CD8-positive, alpha-beta memory T cell (primary cell): ENCODE measurements at regions not wholly inside any gene's neighbourhood (a gene's known extent, or its start where the extent isn't known, plus 50 kb on each side); places are given as distances from the start of the nearest gene placed in this dataset.

ENCODE experiments used
- CTCF ChIA-PET: fragments of 350-600 bp; sonication (Branson Sonifier 250); formaldehyde crosslinking; loops from one replicate; lab custom pipeline; 2021; ENCODE audit warnings: antibody characterized with exemption; lab: Charles Lee
- POLR2A ChIA-PET: fragments of 350-600 bp; sonication (Branson Sonifier 250); formaldehyde crosslinking; loops from one replicate; lab custom pipeline; 2021; ENCODE audit warnings: antibody characterized with exemption; lab: Charles Lee
- DNase-seq, 5 donors: peaks; one replicate each; pipeline versions ENCODE4 v3.0.0 to v3.0.0-alpha.2; 2020 to 2022; ENCODE audit warnings: mixed read lengths in 1 of 5
- H3K27ac ChIP-seq: one replicate; pipeline ENCODE4 v1.7.0; 2013; ENCODE audit warnings: low read depth, mild to moderate bottlenecking, low read length, moderate library complexity
- H3K27me3 ChIP-seq: 2 replicates; pipeline ENCODE4 v1.7.0; 2013; ENCODE audit warnings: low read length, mild to moderate bottlenecking; ENCODE audit not compliant: insufficient read depth, poor library complexity, severe bottlenecking
- H3K36me3 ChIP-seq: 2 replicates; pipeline ENCODE4 v1.7.0; 2013; ENCODE audit warnings: mild to moderate bottlenecking, low read length, moderate library complexity; ENCODE audit not compliant: insufficient read depth
- H3K4me1 ChIP-seq: 2 replicates; pipeline ENCODE4 v1.7.0; 2013; ENCODE audit warnings: mild to moderate bottlenecking, low read length, moderate library complexity; ENCODE audit not compliant: insufficient read depth
- H3K4me3 ChIP-seq: 2 replicates; pipeline ENCODE4 v1.7.0; 2013; ENCODE audit warnings: mild to moderate bottlenecking, low read length
- H3K9me3 ChIP-seq: 2 replicates; pipeline ENCODE4 v1.7.0; 2013; ENCODE audit warnings: mild to moderate bottlenecking, low read length
- H3K27ac Mint-ChIP-seq, 8 donors: one replicate each; pipeline ENCODE4 v1.8.0; 2020 to 2021; ENCODE audit warnings: mixed read lengths in 8 of 8, mild to moderate bottlenecking in 6 of 8, inconsistent platforms in 3 of 8, moderate library complexity in 3 of 8
- H3K27me3 Mint-ChIP-seq, 2 donors: one replicate each; pipeline ENCODE4 v1.8.0; 2020 to 2021; ENCODE audit warnings: mixed read lengths in 2 of 2, mild to moderate bottlenecking in 1 of 2, moderate library complexity in 1 of 2
- H3K36me3 Mint-ChIP-seq, 3 donors: one replicate each; pipeline ENCODE4 v1.8.0; 2020 to 2021; ENCODE audit warnings: mixed read lengths in 3 of 3, inconsistent platforms in 1 of 3, mild to moderate bottlenecking in 1 of 3
- H3K4me1 Mint-ChIP-seq, 3 donors: one replicate each; pipeline ENCODE4 v1.8.0; 2020 to 2021; ENCODE audit warnings: mixed read lengths in 3 of 3, inconsistent platforms in 1 of 3, mild to moderate bottlenecking in 1 of 3
- H3K4me3 Mint-ChIP-seq, 7 donors: one replicate each; pipeline ENCODE4 v1.8.0; 2020 to 2021; ENCODE audit warnings: mixed read lengths in 7 of 7, mild to moderate bottlenecking in 6 of 7, moderate library complexity in 4 of 7, inconsistent platforms in 2 of 7
- H3K9me3 Mint-ChIP-seq, 5 donors: one replicate each; pipeline ENCODE4 v1.8.0; 2020 to 2022; ENCODE audit warnings: mixed read lengths in 5 of 5, mild to moderate bottlenecking in 3 of 5, moderate library complexity in 2 of 5, inconsistent platforms in 1 of 5

GRCh38 chr2:147355706-147356105 lies 489.1 kb upstream of the ACVR2A start:
- Histone ChIP-seq H3K4me3 (no peak overlapping the region), H3K27ac (no peak overlapping the region), H3K4me1 (no peaks in the 10 kb centered on the region), H3K36me3 (no peaks in the 10 kb centered on the region), H3K27me3 (no peaks in the 10 kb centered on the region), H3K9me3 (no peaks in the 10 kb centered on the region)
- DNase-seq: no peak
- Mint-ChIP-seq H3K9me3 (no peaks in the 10 kb centered on the region), H3K4me3 (no peak overlapping the region), H3K27me3 (peaks cover 0 to 1% of the 10 kb centered on the region in 2 donors), H3K27ac (no peak overlapping the region), H3K36me3 (no peaks in the 10 kb centered on the region), H3K4me1 (no peaks in the 10 kb centered on the region)
- POLR2A ChIA-PET: no interaction called here
- CTCF ChIA-PET: no interaction called here

DNA sequence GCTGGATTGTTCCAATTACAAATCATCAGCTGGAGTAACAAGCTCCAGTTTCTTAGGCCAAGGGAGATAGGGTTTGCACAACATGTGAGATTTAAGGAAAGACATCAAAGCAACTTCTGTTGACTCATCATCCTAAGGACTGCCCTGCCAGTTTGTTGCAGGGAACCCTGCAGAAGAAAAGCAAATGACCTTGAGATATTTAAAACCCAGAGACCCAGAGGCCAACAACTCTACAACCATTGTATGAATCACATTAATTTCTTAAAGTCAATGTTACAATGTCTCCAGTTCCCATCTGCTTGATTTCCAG lies 491.8 kb upstream of the ACVR2A start:
- Histone ChIP-seq H3K4me3 (no peak overlapping the region), H3K27ac (no peak overlapping the region), H3K27me3 (no peaks in the 10 kb centered on the region), H3K4me1 (no peaks in the 10 kb centered on the region), H3K9me3 (no peaks in the 10 kb centered on the region), H3K36me3 (no peaks in the 10 kb centered on the region)
- ChIA-PET CTCF (no interaction called here), POLR2A (no interaction called here)
- Mint-ChIP-seq H3K4me1 (no peaks in the 10 kb centered on the region), H3K9me3 (no peaks in the 10 kb centered on the region), H3K27me3 (peaks cover 0 to 5% of the 10 kb centered on the region in 2 donors), H3K27ac (no peak overlapping the region), H3K4me3 (no peak overlapping the region), H3K36me3 (no peaks in the 10 kb centered on the region)
- DNase-seq: no peak

- Mint-ChIP-seq H3K36me3 (no peaks in the 10 kb centered on the region), H3K4me3 (no peak overlapping the region), H3K4me1 (no peaks in the 10 kb centered on the region), H3K27ac (no peak overlapping the region), H3K9me3 (no peaks in the 10 kb centered on the region), H3K27me3 (peaks cover 0 to 5% of the 10 kb centered on the region in 2 donors)
- no peaks in the 10 kb centered on the region for H3K27me3 ChIP-seq
- H3K4me1 ChIP-seq: no peaks in the 10 kb centered on the region
- no peaks in the 10 kb centered on the region for H3K36me3 ChIP-seq
- no peak for DNase-seq
- no peaks in the 10 kb centered on the region for H3K9me3 ChIP-seq
- POLR2A ChIA-PET: no interaction called here
- H3K27ac ChIP-seq: no peak overlapping the region
- CTCF ChIA-PET: no interaction called here
- H3K4me3 ChIP-seq: no peak overlapping the region
Measured at GRCh38 chr2:147352264-147353071, 492.4 kb upstream of the ACVR2A start.

- CTCF ChIA-PET: no interaction called here
- H3K9me3 ChIP-seq: no peaks in the 10 kb centered on the region
- no peak overlapping the region for H3K27ac Mint-ChIP-seq
Measured at GRCh38 chr2:147351784-147352183, 493.0 kb upstream of the ACVR2A start.

GRCh38 chr2:147348931-147349555 lies 495.8 kb upstream of the ACVR2A start:
- Histone ChIP-seq H3K4me3 (no peak overlapping the region), H3K36me3 (no peaks in the 10 kb centered on the region), H3K27me3 (no peaks in the 10 kb centered on the region), H3K4me1 (no peaks in the 10 kb centered on the region), H3K27ac (no peak overlapping the region), H3K9me3 (no peaks in the 10 kb centered on the region)
- CTCF ChIA-PET: no interaction called here
- H3K4me1 Mint-ChIP-seq: no peaks in the 10 kb centered on the region
- H3K9me3 Mint-ChIP-seq: peaks cover 5 to 22% (median 7%) of the 10 kb centered on the region in 5 donors
- POLR2A ChIA-PET: no interaction called here
- no peak for DNase-seq
- H3K4me3 Mint-ChIP-seq: no peak overlapping the region
- H3K27me3 Mint-ChIP-seq: peaks cover 0 to 7% of the 10 kb centered on the region in 2 donors
- H3K27ac Mint-ChIP-seq: no peak overlapping the region
- H3K36me3 Mint-ChIP-seq: no peaks in the 10 kb centered on the region

More at GRCh38 chr2:147351784-147352183, 493.0 kb upstream of the ACVR2A start:
- Mint-ChIP-seq H3K9me3 (no peaks in the 10 kb centered on the region), H3K27me3 (peaks cover 0 to 5% of the 10 kb centered on the region in 2 donors), H3K36me3 (no peaks in the 10 kb centered on the region), H3K4me1 (no peaks in the 10 kb centered on the region), H3K4me3 (no peak overlapping the region)
- H3K4me1 ChIP-seq: no peaks in the 10 kb centered on the region
- POLR2A ChIA-PET: no interaction called here
- no peak for DNase-seq
- H3K4me3 ChIP-seq: no peak overlapping the region
- H3K36me3 ChIP-seq: no peaks in the 10 kb centered on the region
- no peaks in the 10 kb centered on the region for H3K27me3 ChIP-seq
- no peak overlapping the region for H3K27ac ChIP-seq

GRCh38 chr2:147346142-147346541 lies 498.7 kb upstream of the ACVR2A start:
- Histone ChIP-seq H3K4me3 (no peak overlapping the region), H3K4me1 (no peaks in the 10 kb centered on the region), H3K27ac (no peak overlapping the region), H3K9me3 (no peaks in the 10 kb centered on the region), H3K27me3 (no peaks in the 10 kb centered on the region), H3K36me3 (no peaks in the 10 kb centered on the region)
- Mint-ChIP-seq H3K36me3 (no peaks in the 10 kb centered on the region), H3K9me3 (peaks cover 5 to 22% (median 7%) of the 10 kb centered on the region in 5 donors), H3K4me3 (no peak overlapping the region), H3K27me3 (peaks cover 0 to 6% of the 10 kb centered on the region in 2 donors), H3K27ac (no peak overlapping the region), H3K4me1 (no peaks in the 10 kb centered on the region)
- DNase-seq: no peak
- ChIA-PET CTCF (no interaction called here), POLR2A (no interaction called here)

GRCh38 chr2:147345246-147345645 lies 499.6 kb upstream of the ACVR2A start:
- H3K36me3 ChIP-seq: no peaks in the 10 kb centered on the region
- no peak overlapping the region for H3K4me3 ChIP-seq
- Mint-ChIP-seq H3K9me3 (peaks cover 5 to 22% (median 7%) of the 10 kb centered on the region in 5 donors), H3K4me3 (no peak overlapping the region), H3K27ac (no peak overlapping the region), H3K36me3 (no peaks in the 10 kb centered on the region), H3K4me1 (no peaks in the 10 kb centered on the region), H3K27me3 (peaks cover 0 to 6% of the 10 kb centered on the region in 2 donors)
- H3K27me3 ChIP-seq: no peaks in the 10 kb centered on the region
- POLR2A ChIA-PET: no interaction called here
- H3K4me1 ChIP-seq: no peaks in the 10 kb centered on the region
- H3K27ac ChIP-seq: no peak overlapping the region
- CTCF ChIA-PET: no interaction called here
- no peak for DNase-seq
- H3K9me3 ChIP-seq: no peaks in the 10 kb centered on the region

GRCh38 chr2:147342329-147342728 lies 502.5 kb upstream of the ACVR2A start:
- no peak overlapping the region for H3K27ac Mint-ChIP-seq
- CTCF ChIA-PET: no interaction called here

More at GRCh38 chr2:147342329-147342728, 502.5 kb upstream of the ACVR2A start:
- H3K4me3 Mint-ChIP-seq: no peak overlapping the region
- H3K27me3 ChIP-seq: no peaks in the 10 kb centered on the region
- H3K36me3 Mint-ChIP-seq: no peaks in the 10 kb centered on the region
- no peak overlapping the region for H3K4me3 ChIP-seq
- no peak for DNase-seq
- H3K4me1 Mint-ChIP-seq: no peaks in the 10 kb centered on the region
- H3K4me1 ChIP-seq: no peaks in the 10 kb centered on the region
- H3K36me3 ChIP-seq: no peaks in the 10 kb centered on the region
- H3K9me3 Mint-ChIP-seq: peaks cover 5 to 29% (median 7%) of the 10 kb centered on the region in 5 donors
- H3K27ac ChIP-seq: no peak overlapping the region
- H3K27me3 Mint-ChIP-seq: peaks cover 0 to 2% of the 10 kb centered on the region in 2 donors
- no peaks in the 10 kb centered on the region for H3K9me3 ChIP-seq
- POLR2A ChIA-PET: no interaction called here
